HepG2 (cell line): ENCODE measurements at regions not wholly inside any gene's neighbourhood (a gene's known extent, or its start where the extent isn't known, plus 50 kb on each side); places are given as distances from the start of the nearest gene placed in this dataset.

Experiments
- ATAC-seq: fragments of 200-7000 bp; cut with Tn5 transposase; 3 replicates; pipeline ENCODE4 v1.9.1; 2020; ENCODE audit warnings: mild to moderate bottlenecking, moderate library complexity
- BruUV-seq: library from RNA; stranded (reverse); fragments of 400-500 nt; replicated peaks from 2 replicates; lab custom pipeline; 2021; lab: Mats Ljungman, UMichigan
- CTCF ChIA-PET: fragments of 300-600 bp; formaldehyde crosslinking; extraction: SDS; loops from one replicate; lab custom pipeline; 2021; ENCODE audit warnings: low total read pairs, inconsistent platforms, low intra/inter-chr PET ratio; lab: Yijun Ruan, JAX
- POLR2A ChIA-PET: fragments of 350-600 bp; sonication (Branson Sonifier 250); formaldehyde crosslinking; loops from one replicate; lab custom pipeline; 2020; ENCODE audit warnings: antibody characterized with exemption, inconsistent platforms; lab: Yijun Ruan, JAX
- DNase-seq: peaks from one replicate; pipeline ENCODE4 v3.0.0-alpha.2; 2015; ENCODE audit warnings: low spot score
- FAIRE-seq: peaks from 3 replicates; lab custom pipeline; 2011; peaks lifted over from hg19 to GRCh38; lab: Jason Lieb, UNC
- H2AFZ ChIP-seq: one replicate; pipeline ENCODE4 v1.6.1; 2011; ENCODE audit warnings: low read length, inconsistent platforms
- H3K27ac ChIP-seq: fragments of 300-600 bp; 3 replicates; pipeline ENCODE4 v1.8.0; 2011; ENCODE audit warnings: mixed run types, mild to moderate bottlenecking, mixed read lengths, low read length, inconsistent platforms; ENCODE audit not compliant: insufficient read depth; ENCODE audit errors: extremely low read length
- H3K27me3 ChIP-seq, 2 experiments: fragments of 200-600 bp in 1 of 2; 2 replicates in 1 of 2; 3 replicates in 1 of 2; pipeline versions ENCODE4 v1.6.0 to v1.8.0; 2011; ENCODE audit warnings: low read length in 2 of 2, mild to moderate bottlenecking in 2 of 2, moderate library complexity in 2 of 2, inconsistent platforms in 1 of 2; ENCODE audit not compliant: insufficient read depth in 2 of 2, control insufficient read depth in 1 of 2
- H3K36me3 ChIP-seq, 2 experiments: fragments of 200-600 bp in 1 of 2; replicated peaks in 1 of 2; 2 replicates in 1 of 2; 3 replicates in 1 of 2; pipeline versions ENCODE4 v1.5.1 to v1.8.0; 2011; ENCODE audit warnings: low read length in 2 of 2, inconsistent platforms in 1 of 2; ENCODE audit not compliant: insufficient read depth in 2 of 2, control insufficient read depth in 1 of 2
- H3K4me1 ChIP-seq: 2 replicates; pipeline ENCODE4 v1.5.1; 2012; ENCODE audit warnings: low read length, inconsistent platforms; ENCODE audit not compliant: insufficient read depth
- H3K4me2 ChIP-seq: 2 replicates; pipeline ENCODE4 v1.6.0; 2011; ENCODE audit warnings: low read depth, low read length, inconsistent platforms
- H3K4me3 ChIP-seq, 3 experiments: fragments of 200-600 bp in 1 of 3; sonication (generic), shearing (Covaris generic) in 1 of 3; replicated peaks in 1 of 3; 2 replicates each; pipeline ENCODE4 v1.5.1; 2011 to 2016; ENCODE audit warnings: low read length in 3 of 3, inconsistent platforms in 2 of 3, low read depth in 2 of 3, mild to moderate bottlenecking in 2 of 3, control low read depth in 1 of 3, mixed read lengths in 1 of 3; ENCODE audit not compliant: insufficient read depth in 1 of 3
- H3K79me2 ChIP-seq: one replicate; pipeline ENCODE4 v1.6.1; 2011; ENCODE audit warnings: low read length, inconsistent platforms; ENCODE audit not compliant: insufficient read depth
- H3K9ac ChIP-seq: 2 replicates; pipeline ENCODE4 v1.6.0; 2011; ENCODE audit warnings: mild to moderate bottlenecking, low read depth, low read length, inconsistent platforms; ENCODE audit not compliant: insufficient read depth
- H3K9me3 ChIP-seq: 2 replicates; pipeline ENCODE4 v1.5.1; 2012; ENCODE audit warnings: mild to moderate bottlenecking, low read length
- H4K20me1 ChIP-seq: 2 replicates; pipeline ENCODE4 v1.6.0; 2011; ENCODE audit warnings: inconsistent platforms, mild to moderate bottlenecking, low read length, moderate library complexity; ENCODE audit not compliant: insufficient read depth
- BCL6 ChIP-seq: IDR thresholded peaks from 2 replicates; pipeline ENCODE4 v1.6.1; 2016; ENCODE audit warnings: missing genetic modification reagents, missing compliant biosample characterization
- PCBP2 ChIP-seq: fragments of 200-400 bp; formaldehyde crosslinking; optimal IDR thresholded peaks from 2 replicates; pipeline ENCODE3; 2018; ENCODE audit warnings: low read length, low read depth; ENCODE audit not compliant: poor library complexity, severe bottlenecking
- SOX13 ChIP-seq, 3 experiments: fragments of 450-650 bp in 1 of 3; sonication (generic) in 1 of 3; formaldehyde crosslinking in 1 of 3; IDR thresholded peaks in 2 of 3; conservative IDR thresholded peaks in 1 of 3; 2 replicates each; pipeline versions ENCODE4 v1.5.0 to v1.6.1; 2016 to 2020; ENCODE audit warnings: antibody characterized with exemption in 1 of 3, mild to moderate bottlenecking in 1 of 3, missing compliant biosample characterization in 1 of 3, missing genetic modification reagents in 1 of 3, moderate library complexity in 1 of 3
- TCF7L2 ChIP-seq: IDR thresholded peaks from 2 replicates; pipeline ENCODE4 v1.6.1; 2011; ENCODE audit warnings: mild to moderate bottlenecking, low read depth, low read length, moderate library complexity
- ZNF552 ChIP-seq: sonication (generic); formaldehyde crosslinking; IDR thresholded peaks from 2 replicates; pipeline ENCODE4 v1.9.0; 2022; ENCODE audit warnings: missing genetic modification reagents, mild to moderate bottlenecking, borderline replicate concordance
- WGBS: methylation state at CpG from one replicate; pipeline ENCODE4 v1.1.6; 2017; ENCODE audit warnings: low lambda C conversion rate; 5-methylcytosine and 5-hydroxymethylcytosine counted together
- in situ Hi-C: cut with HindIII; loops from 2 replicates; pipeline ENCODE4 v1.10.0; 2017; ENCODE audit warnings: low pct_unique_long_range_greater_than_20kb; ENCODE audit not compliant: extremely low pct_ligation_motif_present
- intact Hi-C: fragments of 100-400 bp; cut with micrococcal nuclease; formaldehyde crosslinking; loops from one replicate; pipeline ENCODE4 v1.10.0; 2022; ENCODE audit not compliant: unreplicated experiment
- TF ChIP-seq, protein P1 (sequence below): sonication (generic); formaldehyde crosslinking; IDR thresholded peaks from 2 replicates; pipeline ENCODE4 v1.9.0; 2022; ENCODE audit warnings: low read depth, missing genetic modification reagents
- TF ChIP-seq, protein P2 (sequence below): sonication (generic); formaldehyde crosslinking; IDR thresholded peaks from 2 replicates; pipeline ENCODE4 v1.4.0; 2020; ENCODE audit warnings: missing genetic modification reagents, mild to moderate bottlenecking, borderline replicate concordance
- TF ChIP-seq, protein P3 (sequence below): sonication (generic); formaldehyde crosslinking; IDR thresholded peaks from 2 replicates; pipeline ENCODE4 v1.4.0; 2020; ENCODE audit warnings: missing genetic modification reagents
- TF ChIP-seq, protein P4 (sequence below): sonication (generic); formaldehyde crosslinking; IDR thresholded peaks from 2 replicates; pipeline ENCODE4 v1.8.1; 2023; ENCODE audit warnings: mild to moderate bottlenecking, missing genetic modification reagents, borderline replicate concordance
- TF ChIP-seq, protein P5 (sequence below): sonication (generic); formaldehyde crosslinking; IDR thresholded peaks from 2 replicates; pipeline ENCODE4 v1.4.0; 2020; ENCODE audit warnings: missing genetic modification reagents
- TF ChIP-seq, protein P6 (sequence below): IDR thresholded peaks from 2 replicates; pipeline ENCODE4 v1.6.1; 2016; ENCODE audit warnings: missing genetic modification reagents, missing compliant biosample characterization

DNA sequence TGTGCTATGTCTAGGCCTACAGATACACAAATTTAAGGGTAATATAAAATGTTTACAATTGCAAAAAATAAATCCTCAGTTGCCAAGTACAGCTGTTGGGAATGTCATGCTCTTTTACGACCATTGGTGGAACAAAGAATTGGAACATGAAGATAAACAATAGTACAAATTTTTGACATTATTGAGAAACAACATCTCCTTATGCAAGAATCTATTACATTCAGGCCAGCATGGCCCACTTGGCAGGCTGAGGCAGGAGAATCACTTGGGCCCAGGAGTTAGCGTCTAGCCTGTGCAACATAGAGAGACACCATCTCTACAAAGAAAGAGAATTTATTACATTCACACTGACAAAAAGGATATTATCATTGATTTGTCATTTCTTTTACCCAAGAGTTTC lies 135.9 kb upstream of the NTF3 start:
- ChIA-PET CTCF (no interaction called here), POLR2A (no interaction called here)
- no TSS peak for BruUV-seq
- Histone ChIP-seq H3K9ac (no peak overlapping the region), H3K36me3 (no peaks in the 10 kb centered on the region), H3K9me3 (no peaks in the 10 kb centered on the region), H2AFZ (no peak overlapping the region), H3K27ac (no peak overlapping the region), H3K4me2 (no peak overlapping the region), H4K20me1 (no peaks in the 10 kb centered on the region), H3K4me3 (no peak overlapping the region), H3K79me2 (no peaks in the 10 kb centered on the region), H3K4me1 (no peaks in the 10 kb centered on the region), H3K27me3 (no peaks in the 10 kb centered on the region; a peak in 1 of 5 replicates)
- WGBS: 13% methylated on average over 2 of the region's 2 CpGs
- intact Hi-C loops: no loop called here
- no peak for DNase-seq
- in situ Hi-C loops: no loop called here
- ATAC-seq: no peak
- no peak for FAIRE-seq
- TF ChIP-seq ZNF552 (CRISPR knock-in tag) (no peak), PCBP2 (no peak), SOX13 (IDR thresholded peaks at IDR 0.05) (no peak), SOX13 (CRISPR knock-in tag; conservative IDR thresholded peaks at IDR 0.05 in 1 of 2, IDR thresholded peaks at IDR 0.05 in 1 of 2) (no peak), BCL6 (CRISPR knock-in tag) (no peak), TCF7L2 (no peak)
- TF ChIP-seq, protein P1, sequence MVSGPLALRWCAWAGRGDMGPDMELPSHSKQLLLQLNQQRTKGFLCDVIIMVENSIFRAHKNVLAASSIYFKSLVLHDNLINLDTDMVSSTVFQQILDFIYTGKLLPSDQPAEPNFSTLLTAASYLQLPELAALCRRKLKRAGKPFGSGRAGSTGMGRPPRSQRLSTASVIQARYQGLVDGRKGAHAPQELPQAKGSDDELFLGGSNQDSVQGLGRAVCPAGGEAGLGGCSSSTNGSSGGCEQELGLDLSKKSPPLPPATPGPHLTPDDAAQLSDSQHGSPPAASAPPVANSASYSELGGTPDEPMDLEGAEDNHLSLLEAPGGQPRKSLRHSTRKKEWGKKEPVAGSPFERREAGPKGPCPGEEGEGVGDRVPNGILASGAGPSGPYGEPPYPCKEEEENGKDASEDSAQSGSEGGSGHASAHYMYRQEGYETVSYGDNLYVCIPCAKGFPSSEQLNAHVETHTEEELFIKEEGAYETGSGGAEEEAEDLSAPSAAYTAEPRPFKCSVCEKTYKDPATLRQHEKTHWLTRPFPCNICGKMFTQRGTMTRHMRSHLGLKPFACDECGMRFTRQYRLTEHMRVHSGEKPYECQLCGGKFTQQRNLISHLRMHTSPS: no peak
- TF ChIP-seq, protein P2, sequence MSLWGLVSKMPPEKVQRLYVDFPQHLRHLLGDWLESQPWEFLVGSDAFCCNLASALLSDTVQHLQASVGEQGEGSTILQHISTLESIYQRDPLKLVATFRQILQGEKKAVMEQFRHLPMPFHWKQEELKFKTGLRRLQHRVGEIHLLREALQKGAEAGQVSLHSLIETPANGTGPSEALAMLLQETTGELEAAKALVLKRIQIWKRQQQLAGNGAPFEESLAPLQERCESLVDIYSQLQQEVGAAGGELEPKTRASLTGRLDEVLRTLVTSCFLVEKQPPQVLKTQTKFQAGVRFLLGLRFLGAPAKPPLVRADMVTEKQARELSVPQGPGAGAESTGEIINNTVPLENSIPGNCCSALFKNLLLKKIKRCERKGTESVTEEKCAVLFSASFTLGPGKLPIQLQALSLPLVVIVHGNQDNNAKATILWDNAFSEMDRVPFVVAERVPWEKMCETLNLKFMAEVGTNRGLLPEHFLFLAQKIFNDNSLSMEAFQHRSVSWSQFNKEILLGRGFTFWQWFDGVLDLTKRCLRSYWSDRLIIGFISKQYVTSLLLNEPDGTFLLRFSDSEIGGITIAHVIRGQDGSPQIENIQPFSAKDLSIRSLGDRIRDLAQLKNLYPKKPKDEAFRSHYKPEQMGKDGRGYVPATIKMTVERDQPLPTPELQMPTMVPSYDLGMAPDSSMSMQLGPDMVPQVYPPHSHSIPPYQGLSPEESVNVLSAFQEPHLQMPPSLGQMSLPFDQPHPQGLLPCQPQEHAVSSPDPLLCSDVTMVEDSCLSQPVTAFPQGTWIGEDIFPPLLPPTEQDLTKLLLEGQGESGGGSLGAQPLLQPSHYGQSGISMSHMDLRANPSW (CRISPR knock-in tag): no peak
- TF ChIP-seq, protein P3, sequence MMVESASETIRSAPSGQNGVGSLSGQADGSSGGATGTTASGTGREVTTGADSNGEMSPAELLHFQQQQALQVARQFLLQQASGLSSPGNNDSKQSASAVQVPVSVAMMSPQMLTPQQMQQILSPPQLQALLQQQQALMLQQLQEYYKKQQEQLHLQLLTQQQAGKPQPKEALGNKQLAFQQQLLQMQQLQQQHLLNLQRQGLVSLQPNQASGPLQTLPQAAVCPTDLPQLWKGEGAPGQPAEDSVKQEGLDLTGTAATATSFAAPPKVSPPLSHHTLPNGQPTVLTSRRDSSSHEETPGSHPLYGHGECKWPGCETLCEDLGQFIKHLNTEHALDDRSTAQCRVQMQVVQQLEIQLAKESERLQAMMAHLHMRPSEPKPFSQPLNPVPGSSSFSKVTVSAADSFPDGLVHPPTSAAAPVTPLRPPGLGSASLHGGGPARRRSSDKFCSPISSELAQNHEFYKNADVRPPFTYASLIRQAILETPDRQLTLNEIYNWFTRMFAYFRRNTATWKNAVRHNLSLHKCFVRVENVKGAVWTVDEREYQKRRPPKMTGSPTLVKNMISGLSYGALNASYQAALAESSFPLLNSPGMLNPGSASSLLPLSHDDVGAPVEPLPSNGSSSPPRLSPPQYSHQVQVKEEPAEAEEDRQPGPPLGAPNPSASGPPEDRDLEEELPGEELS: no peak
- TF ChIP-seq, protein P4, sequence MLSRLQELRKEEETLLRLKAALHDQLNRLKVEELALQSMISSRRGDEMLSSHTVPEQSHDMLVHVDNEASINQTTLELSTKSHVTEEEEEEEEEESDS (CRISPR knock-in tag): no peak
- TF ChIP-seq, protein P5, sequence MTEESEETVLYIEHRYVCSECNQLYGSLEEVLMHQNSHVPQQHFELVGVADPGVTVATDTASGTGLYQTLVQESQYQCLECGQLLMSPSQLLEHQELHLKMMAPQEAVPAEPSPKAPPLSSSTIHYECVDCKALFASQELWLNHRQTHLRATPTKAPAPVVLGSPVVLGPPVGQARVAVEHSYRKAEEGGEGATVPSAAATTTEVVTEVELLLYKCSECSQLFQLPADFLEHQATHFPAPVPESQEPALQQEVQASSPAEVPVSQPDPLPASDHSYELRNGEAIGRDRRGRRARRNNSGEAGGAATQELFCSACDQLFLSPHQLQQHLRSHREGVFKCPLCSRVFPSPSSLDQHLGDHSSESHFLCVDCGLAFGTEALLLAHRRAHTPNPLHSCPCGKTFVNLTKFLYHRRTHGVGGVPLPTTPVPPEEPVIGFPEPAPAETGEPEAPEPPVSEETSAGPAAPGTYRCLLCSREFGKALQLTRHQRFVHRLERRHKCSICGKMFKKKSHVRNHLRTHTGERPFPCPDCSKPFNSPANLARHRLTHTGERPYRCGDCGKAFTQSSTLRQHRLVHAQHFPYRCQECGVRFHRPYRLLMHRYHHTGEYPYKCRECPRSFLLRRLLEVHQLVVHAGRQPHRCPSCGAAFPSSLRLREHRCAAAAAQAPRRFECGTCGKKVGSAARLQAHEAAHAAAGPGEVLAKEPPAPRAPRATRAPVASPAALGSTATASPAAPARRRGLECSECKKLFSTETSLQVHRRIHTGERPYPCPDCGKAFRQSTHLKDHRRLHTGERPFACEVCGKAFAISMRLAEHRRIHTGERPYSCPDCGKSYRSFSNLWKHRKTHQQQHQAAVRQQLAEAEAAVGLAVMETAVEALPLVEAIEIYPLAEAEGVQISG (CRISPR knock-in tag): no peak
- TF ChIP-seq, protein P6, sequence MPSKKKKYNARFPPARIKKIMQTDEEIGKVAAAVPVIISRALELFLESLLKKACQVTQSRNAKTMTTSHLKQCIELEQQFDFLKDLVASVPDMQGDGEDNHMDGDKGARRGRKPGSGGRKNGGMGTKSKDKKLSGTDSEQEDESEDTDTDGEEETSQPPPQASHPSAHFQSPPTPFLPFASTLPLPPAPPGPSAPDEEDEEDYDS (CRISPR knock-in tag): no peak
